HCT116 (cell line): ENCODE measurements at regions not wholly inside any gene's neighbourhood (a gene's known extent, or its start where the extent isn't known, plus 50 kb on each side); places are given as distances from the start of the nearest gene placed in this dataset.

ENCODE experiments used
- ATAC-seq: fragments of 200-7000 bp; cut with Tn5 transposase; 2 replicates; pipeline ENCODE4 v1.9.1; 2020; ENCODE audit warnings: mild to moderate bottlenecking, moderate library complexity
- BruUV-seq: library from RNA; stranded (reverse); fragments of 400-500 nt; replicated peaks from 2 replicates; lab custom pipeline; 2021; lab: Mats Ljungman, UMichigan
- CTCF ChIA-PET: fragments of 300-600 bp; sonication (Branson Sonifier 250); formaldehyde crosslinking; loops from one replicate; lab custom pipeline; 2021; ENCODE audit warnings: antibody characterized with exemption; lab: Charles Lee
- POLR2A ChIA-PET: fragments of 300-600, 350-600 bp; sonication (Branson Sonifier 250); formaldehyde crosslinking; loops from one replicate; lab custom pipeline; 2021; ENCODE audit warnings: antibody characterized with exemption; lab: Charles Lee
- RAD21 ChIA-PET, 2 experiments: fragments of 300-600 bp; sonication (Branson Sonifier 250); formaldehyde crosslinking; loops; one replicate each; lab custom pipeline; 2023; ENCODE audit warnings: low total read pairs in 2 of 2; ENCODE audit not compliant: uncharacterized antibody in 2 of 2, unreplicated experiment in 2 of 2, low non-redundant PET in 1 of 2; lab: Charles Lee
- DNase-seq: peaks from one replicate; pipeline ENCODE4 v3.0.0-alpha.2; 2010; ENCODE audit warnings: low read depth, low spot score
- H2AFZ ChIP-seq: fragments of 200-600 bp; shearing (Covaris generic), sonication (generic); 2 replicates; pipeline ENCODE4 v1.6.1; 2017; ENCODE audit warnings: low read depth, mixed run types, mixed read lengths, antibody characterized with exemption, low read length; ENCODE audit not compliant: poor library complexity, severe bottlenecking
- H3K27ac ChIP-seq: 2 replicates; pipeline ENCODE4 v1.5.1; 2012; ENCODE audit warnings: low read depth, low read length
- H3K27me3 ChIP-seq: fragments of 200-600 bp; sonication (generic); 2 replicates; pipeline ENCODE4 v1.6.1; 2016; ENCODE audit warnings: mixed run types, low read length, mixed read lengths; ENCODE audit not compliant: insufficient read depth
- H3K36me3 ChIP-seq, 2 experiments: fragments of 200-500 bp in 1 of 2; fragments of 200-600 bp in 1 of 2; sonication (Bioruptor generic) in 1 of 2; sonication (generic) in 1 of 2; 2 replicates each; pipeline versions ENCODE4 v1.5.1 to v1.6.1; 2014 to 2016; ENCODE audit warnings: low read length in 2 of 2, inconsistent platforms in 1 of 2, mixed read lengths in 1 of 2, mixed run types in 1 of 2; ENCODE audit not compliant: insufficient read depth in 2 of 2, control insufficient read depth in 1 of 2
- H3K4me1 ChIP-seq, 2 experiments: fragments of 200-600 bp in 1 of 2; sonication (generic) in 1 of 2; 2 replicates each; pipeline versions ENCODE4 v1.5.1 to v1.6.1; 2012 to 2017; ENCODE audit warnings: low read length in 2 of 2, inconsistent platforms in 1 of 2, mild to moderate bottlenecking in 1 of 2, mixed read lengths in 1 of 2, mixed run types in 1 of 2, moderate library complexity in 1 of 2; ENCODE audit not compliant: insufficient read depth in 2 of 2, control insufficient read depth in 1 of 2
- H3K4me2 ChIP-seq: fragments of 200-600 bp; sonication (generic); 2 replicates; pipeline ENCODE4 v1.6.1; 2017; ENCODE audit warnings: mixed run types, low read length, mixed read lengths
- H3K4me3 ChIP-seq, 2 experiments: fragments of 200-600 bp in 1 of 2; sonication (generic) in 1 of 2; replicated peaks in 1 of 2; 2 replicates each; pipeline ENCODE4 v1.5.1; 2011 to 2016; ENCODE audit warnings: low read length in 2 of 2, control low read depth in 1 of 2, low read depth in 1 of 2, mild to moderate bottlenecking in 1 of 2, mixed read lengths in 1 of 2, mixed run types in 1 of 2
- H3K79me2 ChIP-seq: fragments of 200-600 bp; sonication (generic); 2 replicates; pipeline ENCODE4 v1.6.1; 2017; ENCODE audit warnings: mild to moderate bottlenecking, mixed run types, low read length, moderate library complexity, mixed read lengths; ENCODE audit not compliant: insufficient read depth
- H3K9ac ChIP-seq: fragments of 200-600 bp; sonication (generic); 2 replicates; pipeline ENCODE4 v1.6.1; 2016; ENCODE audit warnings: low read length, mixed read lengths
- H3K9me2 ChIP-seq: fragments of 200-600 bp; sonication (generic), shearing (Covaris generic); 2 replicates; pipeline ENCODE4 v1.6.1; 2017; ENCODE audit warnings: mixed run types, mild to moderate bottlenecking, moderate library complexity; ENCODE audit not compliant: insufficient read depth
- H3K9me3 ChIP-seq, 2 experiments: fragments of 200-500 bp in 1 of 2; fragments of 200-600 bp in 1 of 2; sonication (Bioruptor generic) in 1 of 2; sonication (generic) in 1 of 2; 2 replicates each; pipeline ENCODE4 v1.6.1; 2014 to 2017; ENCODE audit warnings: low read length in 2 of 2, mixed read lengths in 2 of 2, inconsistent platforms in 1 of 2, low read depth in 1 of 2, mild to moderate bottlenecking in 1 of 2, mixed run types in 1 of 2, moderate library complexity in 1 of 2; ENCODE audit not compliant: control insufficient read depth in 1 of 2, insufficient read depth in 1 of 2
- H4K20me1 ChIP-seq: fragments of 200-600 bp; sonication (generic), shearing (Covaris generic); 2 replicates; pipeline ENCODE4 v1.6.1; 2017; ENCODE audit warnings: mixed run types, mild to moderate bottlenecking, moderate library complexity; ENCODE audit not compliant: insufficient read depth
- CEBPB ChIP-seq: IDR thresholded peaks from 2 replicates; pipeline ENCODE4 v1.6.1; 2012; ENCODE audit warnings: low read depth
- FOSL1 ChIP-seq: IDR thresholded peaks from 2 replicates; pipeline ENCODE4 v1.6.1; 2012; ENCODE audit warnings: low read depth
- JUND ChIP-seq: IDR thresholded peaks from 2 replicates; pipeline ENCODE4 v1.6.1; 2012
- MAX ChIP-seq: IDR thresholded peaks from 2 replicates; pipeline ENCODE4 v1.6.1; 2012
- ZBTB33 ChIP-seq: IDR thresholded peaks from 2 replicates; pipeline ENCODE4 v1.6.1; 2011; ENCODE audit warnings: mild to moderate bottlenecking, low read length, moderate library complexity; ENCODE audit not compliant: insufficient replicate concordance; ENCODE audit errors: extremely low read depth
- intact Hi-C: fragments of 100-400 bp; cut with micrococcal nuclease; formaldehyde crosslinking; loops from 2 replicates; pipeline ENCODE4 v1.10.0; 2022

- TF ChIP-seq ZBTB33, result no peak
- TF ChIP-seq MAX, result no peak
- TF ChIP-seq FOSL1, result no peak
These were observed 604.2 kb downstream of the XIRP2 start (continued) for GRCh38 chr2:167492486-167492885.

- Histone ChIP-seq H2AFZ (no peak overlapping the region), H3K4me1 (no peaks in the 10 kb centered on the region), H3K79me2 (no peaks in the 10 kb centered on the region), H3K9me2 (no peaks in the 10 kb centered on the region), H3K9me3 (no peaks in the 10 kb centered on the region), H4K20me1 (no peaks in the 10 kb centered on the region), H3K27ac (no peak overlapping the region), H3K4me3 (no peak overlapping the region), H3K27me3 (0 out of 2 replicates have a peak, but pooled peaks cover 4% of the 10 kb centered on the region), H3K4me2 (no peak overlapping the region), H3K9ac (no peak overlapping the region), H3K36me3 (no peaks in the 10 kb centered on the region)
- BruUV-seq, result no TSS peak
- intact Hi-C loops, result no loop called here
- ATAC-seq, result no peak
- ChIA-PET POLR2A (no interaction called here), CTCF (no interaction called here), RAD21 (no interaction called here)
- no peak for DNase-seq
- TF ChIP-seq FOSL1 (no peak), JUND (no peak), CEBPB (no peak), ZBTB33 (no peak)
These were observed 603.5 kb downstream of the XIRP2 start for GRCh38 chr2:167491788-167492187.
